ENCODE measurements at regions not wholly inside any gene's neighbourhood (a gene's known extent, or its start where the extent isn't known, plus 50 kb on each side); places are given as distances from the start of the nearest gene placed in this dataset.

GRCh38 chr4:182190306-182190705, 52.9 kb upstream of the TENM3 start:
- no peak for TF ChIP-seq POLR2AphosphoS5 (IDR thresholded peaks at IDR 0.05)
- TF ChIP-seq, protein P1, sequence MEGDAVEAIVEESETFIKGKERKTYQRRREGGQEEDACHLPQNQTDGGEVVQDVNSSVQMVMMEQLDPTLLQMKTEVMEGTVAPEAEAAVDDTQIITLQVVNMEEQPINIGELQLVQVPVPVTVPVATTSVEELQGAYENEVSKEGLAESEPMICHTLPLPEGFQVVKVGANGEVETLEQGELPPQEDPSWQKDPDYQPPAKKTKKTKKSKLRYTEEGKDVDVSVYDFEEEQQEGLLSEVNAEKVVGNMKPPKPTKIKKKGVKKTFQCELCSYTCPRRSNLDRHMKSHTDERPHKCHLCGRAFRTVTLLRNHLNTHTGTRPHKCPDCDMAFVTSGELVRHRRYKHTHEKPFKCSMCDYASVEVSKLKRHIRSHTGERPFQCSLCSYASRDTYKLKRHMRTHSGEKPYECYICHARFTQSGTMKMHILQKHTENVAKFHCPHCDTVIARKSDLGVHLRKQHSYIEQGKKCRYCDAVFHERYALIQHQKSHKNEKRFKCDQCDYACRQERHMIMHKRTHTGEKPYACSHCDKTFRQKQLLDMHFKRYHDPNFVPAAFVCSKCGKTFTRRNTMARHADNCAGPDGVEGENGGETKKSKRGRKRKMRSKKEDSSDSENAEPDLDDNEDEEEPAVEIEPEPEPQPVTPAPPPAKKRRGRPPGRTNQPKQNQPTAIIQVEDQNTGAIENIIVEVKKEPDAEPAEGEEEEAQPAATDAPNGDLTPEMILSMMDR (IDR thresholded peaks at IDR 0.05 in 8 of 11, conservative IDR thresholded peaks at IDR 0.05 in 3 of 11), result no peak
